IMR-90 (cell line): ENCODE measurements at regions not wholly inside any gene's neighbourhood (a gene's known extent, or its start where the extent isn't known, plus 50 kb on each side); places are given as distances from the start of the nearest gene placed in this dataset.
A peak's percentile ranks its signal among the peaks of the same experiment; 100 is the strongest.

Source experiments
- ATAC-seq: fragments of 200-7000 bp; cut with Tn5 transposase; 2 replicates; pipeline ENCODE4 v1.9.1; 2020; ENCODE audit warnings: low read depth, mild to moderate bottlenecking, moderate library complexity
- BruUV-seq: library from RNA; stranded (reverse); fragments of 400-500 nt; replicated peaks from 2 replicates; lab custom pipeline; 2021; lab: Mats Ljungman, UMichigan
- CTCF ChIA-PET: fragments of 300-600 bp; formaldehyde crosslinking; extraction: SDS; loops from one replicate; lab custom pipeline; 2021; ENCODE audit warnings: antibody characterized with exemption; lab: Yijun Ruan, JAX
- POLR2A ChIA-PET: fragments of 300-600 bp; sonication (Branson Sonifier 250); formaldehyde crosslinking; loops from one replicate; lab custom pipeline; 2022; ENCODE audit warnings: antibody characterized with exemption; ENCODE audit not compliant: unreplicated experiment; lab: Charles Lee
- DNase-seq: peaks from one replicate; pipeline ENCODE4 v3.0.0; 2013
- H2AFZ ChIP-seq: replicated peaks from 2 replicates; pipeline ENCODE3; 2013; ENCODE audit warnings: low read length, mild to moderate bottlenecking; ENCODE audit not compliant: poor library complexity
- H2AK5ac ChIP-seq: 2 replicates; pipeline ENCODE4 v1.6.1; 2013; ENCODE audit warnings: low read depth, low read length, inconsistent platforms
- H2AK9ac ChIP-seq: replicated peaks from 2 replicates; pipeline ENCODE3; 2013; ENCODE audit warnings: mild to moderate bottlenecking, low read depth, low read length, moderate library complexity; ENCODE audit not compliant: poor library complexity
- H2BK120ac ChIP-seq: 2 replicates; pipeline ENCODE4 v1.6.1; 2013; ENCODE audit warnings: low read depth, low read length, inconsistent platforms
- H2BK15ac ChIP-seq: 3 replicates; pipeline ENCODE4 v1.6.1; 2013; ENCODE audit warnings: low read depth, low read length, inconsistent platforms
- H2BK20ac ChIP-seq: 2 replicates; pipeline ENCODE4 v1.6.1; 2013; ENCODE audit warnings: low read depth, mild to moderate bottlenecking, inconsistent platforms, low read length, moderate library complexity
- H2BK5ac ChIP-seq: 2 replicates; pipeline ENCODE4 v1.6.1; 2013; ENCODE audit warnings: mild to moderate bottlenecking, low read depth, low read length, inconsistent platforms; ENCODE audit not compliant: poor library complexity, severe bottlenecking
- H3K14ac ChIP-seq: replicated peaks from 2 replicates; pipeline ENCODE4 v1.6.1; 2013; ENCODE audit warnings: low read depth, low read length, inconsistent platforms
- H3K18ac ChIP-seq: 2 replicates; pipeline ENCODE4 v1.6.1; 2013; ENCODE audit warnings: low read depth, low read length, control low read depth
- H3K23ac ChIP-seq: 2 replicates; pipeline ENCODE4 v1.6.1; 2013; ENCODE audit warnings: low read depth, low read length, inconsistent platforms
- H3K27ac ChIP-seq: 2 replicates; pipeline ENCODE4 v1.5.1; 2013; ENCODE audit warnings: mild to moderate bottlenecking, control low read depth, low read length; ENCODE audit not compliant: insufficient read depth
- H3K27me3 ChIP-seq: 2 replicates; pipeline ENCODE4 v1.6.1; 2013; ENCODE audit warnings: low read length; ENCODE audit not compliant: control insufficient read depth, insufficient read depth
- H3K36me3 ChIP-seq: 2 replicates; pipeline ENCODE4 v1.6.1; 2013; ENCODE audit warnings: low read length, mixed read lengths; ENCODE audit not compliant: control insufficient read depth, insufficient read depth
- H3K4ac ChIP-seq: 2 replicates; pipeline ENCODE4 v1.6.1; 2013; ENCODE audit warnings: low read depth, low read length, inconsistent platforms
- H3K4me1 ChIP-seq: 2 replicates; pipeline ENCODE4 v1.6.1; 2013; ENCODE audit warnings: low read length, mixed read lengths; ENCODE audit not compliant: control insufficient read depth, insufficient read depth
- H3K4me2 ChIP-seq: 2 replicates; pipeline ENCODE4 v1.6.1; 2013; ENCODE audit warnings: low read depth, mild to moderate bottlenecking, control low read depth, low read length, moderate library complexity
- H3K4me3 ChIP-seq: 2 replicates; pipeline ENCODE4 v1.5.1; 2013; ENCODE audit warnings: low read depth, mild to moderate bottlenecking, control low read depth, low read length, moderate library complexity; ENCODE audit not compliant: insufficient read depth
- H3K56ac ChIP-seq: 2 replicates; pipeline ENCODE4 v1.6.1; 2013; ENCODE audit warnings: low read length, inconsistent platforms; ENCODE audit not compliant: insufficient read depth; ENCODE audit errors: extremely low read depth
- H3K79me1 ChIP-seq, 2 experiments: 2 replicates each; pipeline ENCODE4 v1.6.1; 2013; ENCODE audit warnings: low read length in 2 of 2, inconsistent platforms in 1 of 2, low read depth in 1 of 2
- H3K9ac ChIP-seq: 2 replicates; pipeline ENCODE4 v1.6.1; 2013; ENCODE audit warnings: low read depth, low read length, control low read depth
- H3K9me1 ChIP-seq: 2 replicates; pipeline ENCODE4 v1.6.1; 2013; ENCODE audit warnings: low read length, inconsistent platforms; ENCODE audit not compliant: insufficient read depth
- H3K9me3 ChIP-seq: 2 replicates; pipeline ENCODE4 v1.6.1; 2013; ENCODE audit warnings: low read length; ENCODE audit not compliant: control insufficient read depth, insufficient read depth
- H4K20me1 ChIP-seq: 2 replicates; pipeline ENCODE4 v1.6.1; 2013; ENCODE audit warnings: low read length, inconsistent platforms; ENCODE audit not compliant: insufficient read depth
- H4K5ac ChIP-seq: 2 replicates; pipeline ENCODE4 v1.6.1; 2013; ENCODE audit warnings: mild to moderate bottlenecking, low read depth, low read length, control low read depth
- H4K8ac ChIP-seq, 2 experiments: 2 replicates each; pipeline ENCODE4 v1.6.1; 2013; ENCODE audit warnings: low read depth in 2 of 2, low read length in 2 of 2, control low read depth in 1 of 2, inconsistent platforms in 1 of 2
- H4K91ac ChIP-seq: 2 replicates; pipeline ENCODE4 v1.6.1; 2013; ENCODE audit warnings: low read depth, low read length, inconsistent platforms; ENCODE audit not compliant: insufficient read depth
- USF2 ChIP-seq: fragments of 150-350 bp; IDR thresholded peaks from 2 replicates; pipeline ENCODE4 v1.6.1; 2017; ENCODE audit warnings: mild to moderate bottlenecking, antibody characterized with exemption, low read length, low read depth
- WGBS, 2 experiments: methylation state at CpG; one replicate each; pipeline versions ENCODE4 v1.1.5 to v1.1.7; 2013; ENCODE audit warnings: missing lambda C conversion rate in 2 of 2; ENCODE audit not compliant: insufficient read length in 1 of 2; ENCODE audit errors: extremely low coverage in 2 of 2; 5-methylcytosine and 5-hydroxymethylcytosine counted together
- dilution Hi-C: fragments of 300-500 bp; cut with HindIII; formaldehyde crosslinking; loops from one replicate; pipeline ENCODE4 v1.14.3; 2018; ENCODE audit warnings: low sequenced_read_pairs; ENCODE audit not compliant: unreplicated experiment
- in situ Hi-C: fragments of 300-500 bp; cut with MboI; formaldehyde crosslinking; loops from 3 replicates; pipeline ENCODE4 v1.14.3; 2019; ENCODE audit warnings: low sequenced_read_pairs, inconsistent platforms, mixed read lengths
- intact Hi-C: fragments of 100-400 bp; cut with micrococcal nuclease; formaldehyde crosslinking; loops from 2 replicates; pipeline ENCODE4 v1.10.0; 2022

- Histone ChIP-seq H3K23ac (no peak overlapping the region), H2BK20ac (no peak overlapping the region), H2AK5ac (no peak overlapping the region), H4K5ac (no peak overlapping the region), H3K4me3 (no peak overlapping the region), H3K56ac (no peak overlapping the region), H2AFZ (peak overlapping the region; percentile 59), H3K4me2 (no peak overlapping the region), H3K79me1 (no peaks in the 10 kb centered on the region), H3K4ac (no peak overlapping the region), H3K27ac (no peak overlapping the region), H4K8ac (no peak overlapping the region), H4K20me1 (no peaks in the 10 kb centered on the region), H2BK5ac (no peak overlapping the region), H4K91ac (no peak overlapping the region), H3K9me1 (no peaks in the 10 kb centered on the region), H2BK15ac (no peak overlapping the region; the same call in 2 of the 3 replicates), H2AK9ac (peak overlapping the region; percentile 5), H2BK120ac (no peak overlapping the region; the same call in 1 of the 2 replicates), H3K4me1 (no peaks in the 10 kb centered on the region), H3K27me3 (peaks cover 2% of the 10 kb centered on the region; the same call in 1 of the 2 replicates), H3K18ac (no peak overlapping the region), H3K36me3 (no peaks in the 10 kb centered on the region), H3K9ac (no peak overlapping the region), H3K14ac (no peak overlapping the region), H3K9me3 (no peaks in the 10 kb centered on the region; the same call in 1 of the 2 replicates)
- no TSS peak for BruUV-seq
- no peak for DNase-seq
- WGBS, 2 experiments = no CpG with 5 or more reads among the region's 9 CpGs
- dilution Hi-C loops = no loop called here
- ChIA-PET CTCF (no interaction called here), POLR2A (no interaction called here)
- intact Hi-C loops = no loop called here
- TF ChIP-seq USF2 = no peak
- in situ Hi-C loops = no loop called here
- ATAC-seq = no peak
These were observed 187.1 kb upstream of the PHACTR1 start for GRCh38 chr6:12529364-12530019.
